WI38 (cell line): ENCODE measurements at regions not wholly inside any gene's neighbourhood (a gene's known extent, or its start where the extent isn't known, plus 50 kb on each side); places are given as distances from the start of the nearest gene placed in this dataset.
"Not testable (repeated sequence)": the region's sequence is repeated elsewhere in the genome, so short reads cannot be mapped to it uniquely, and the experiment has no call there.

Experiments
- H3K4me3 ChIP-seq: 2 replicates; pipeline ENCODE4 v1.5.1; 2011; ENCODE audit warnings: low read depth, mild to moderate bottlenecking, control low read depth, low read length
- TF ChIP-seq, protein P1 (sequence below): IDR thresholded peaks from 2 replicates; pipeline ENCODE4 v1.5.1; 2012; ENCODE audit warnings: low read depth, mild to moderate bottlenecking, control low read depth, low read length

DNA sequence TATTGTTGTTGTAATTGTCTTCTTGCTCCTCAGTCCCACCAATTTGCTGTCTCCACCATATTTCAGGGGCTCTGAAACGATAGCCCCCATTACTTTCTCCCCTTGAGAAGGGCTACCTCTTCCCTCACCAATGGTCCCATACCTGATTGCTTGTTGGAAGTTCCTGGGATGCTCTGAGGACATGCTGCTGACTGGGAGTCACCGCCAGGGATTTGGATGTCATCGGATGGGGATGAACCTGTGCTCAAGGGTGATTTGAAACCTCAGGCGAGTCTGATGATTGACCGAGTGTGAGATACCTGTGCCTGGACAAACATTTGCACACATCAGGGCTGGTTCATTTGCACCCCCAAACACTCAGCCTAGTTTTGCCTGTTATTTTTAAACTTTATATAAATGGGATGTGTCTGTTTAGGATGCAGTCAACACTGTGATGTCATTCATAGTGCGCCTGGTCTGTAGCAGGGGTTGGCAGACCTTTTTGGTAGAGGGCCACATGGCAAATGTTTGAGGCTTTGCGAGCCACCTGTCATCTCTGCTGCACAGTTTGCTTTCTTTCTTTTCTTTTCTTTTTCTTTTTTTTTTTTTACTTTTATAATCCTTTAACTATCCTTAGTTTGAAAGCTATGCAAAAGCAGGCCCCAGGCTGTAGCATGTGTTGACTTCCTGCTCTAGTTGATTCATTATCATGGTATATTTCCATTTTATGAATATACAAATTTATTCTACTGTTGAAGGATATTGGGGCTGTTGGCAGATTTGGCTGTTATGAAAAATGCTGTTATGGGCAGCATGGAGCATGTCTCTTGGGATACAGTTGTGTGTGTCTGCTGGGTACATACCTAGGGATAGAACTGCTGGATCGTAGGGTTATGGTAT lies 118.5 kb upstream of the PHACTR3 start:
- no peak overlapping the region for H3K4me3 ChIP-seq
- TF ChIP-seq, protein P1, sequence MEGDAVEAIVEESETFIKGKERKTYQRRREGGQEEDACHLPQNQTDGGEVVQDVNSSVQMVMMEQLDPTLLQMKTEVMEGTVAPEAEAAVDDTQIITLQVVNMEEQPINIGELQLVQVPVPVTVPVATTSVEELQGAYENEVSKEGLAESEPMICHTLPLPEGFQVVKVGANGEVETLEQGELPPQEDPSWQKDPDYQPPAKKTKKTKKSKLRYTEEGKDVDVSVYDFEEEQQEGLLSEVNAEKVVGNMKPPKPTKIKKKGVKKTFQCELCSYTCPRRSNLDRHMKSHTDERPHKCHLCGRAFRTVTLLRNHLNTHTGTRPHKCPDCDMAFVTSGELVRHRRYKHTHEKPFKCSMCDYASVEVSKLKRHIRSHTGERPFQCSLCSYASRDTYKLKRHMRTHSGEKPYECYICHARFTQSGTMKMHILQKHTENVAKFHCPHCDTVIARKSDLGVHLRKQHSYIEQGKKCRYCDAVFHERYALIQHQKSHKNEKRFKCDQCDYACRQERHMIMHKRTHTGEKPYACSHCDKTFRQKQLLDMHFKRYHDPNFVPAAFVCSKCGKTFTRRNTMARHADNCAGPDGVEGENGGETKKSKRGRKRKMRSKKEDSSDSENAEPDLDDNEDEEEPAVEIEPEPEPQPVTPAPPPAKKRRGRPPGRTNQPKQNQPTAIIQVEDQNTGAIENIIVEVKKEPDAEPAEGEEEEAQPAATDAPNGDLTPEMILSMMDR, result no peak

DNA sequence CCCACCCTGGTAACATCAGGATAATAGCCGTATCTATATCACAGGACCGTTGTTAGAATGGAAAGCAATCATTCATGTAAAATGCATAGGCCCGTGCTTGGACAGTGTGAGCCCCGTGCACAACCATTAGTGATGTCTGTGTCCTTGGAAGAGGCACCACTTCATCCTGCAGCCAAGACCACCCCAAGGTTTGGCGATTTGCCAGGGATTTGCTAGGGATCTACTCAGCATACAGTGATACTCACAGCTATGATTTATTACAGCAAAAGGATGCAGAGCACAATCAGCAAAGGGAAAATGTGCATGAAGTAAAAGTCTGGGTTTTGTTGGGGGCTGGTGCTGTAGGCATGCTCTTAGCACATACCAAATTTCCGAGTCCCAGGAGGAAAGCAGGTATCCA lies 115.9 kb upstream of the PHACTR3 start:
- not testable (repeated sequence) for H3K4me3 ChIP-seq

DNA sequence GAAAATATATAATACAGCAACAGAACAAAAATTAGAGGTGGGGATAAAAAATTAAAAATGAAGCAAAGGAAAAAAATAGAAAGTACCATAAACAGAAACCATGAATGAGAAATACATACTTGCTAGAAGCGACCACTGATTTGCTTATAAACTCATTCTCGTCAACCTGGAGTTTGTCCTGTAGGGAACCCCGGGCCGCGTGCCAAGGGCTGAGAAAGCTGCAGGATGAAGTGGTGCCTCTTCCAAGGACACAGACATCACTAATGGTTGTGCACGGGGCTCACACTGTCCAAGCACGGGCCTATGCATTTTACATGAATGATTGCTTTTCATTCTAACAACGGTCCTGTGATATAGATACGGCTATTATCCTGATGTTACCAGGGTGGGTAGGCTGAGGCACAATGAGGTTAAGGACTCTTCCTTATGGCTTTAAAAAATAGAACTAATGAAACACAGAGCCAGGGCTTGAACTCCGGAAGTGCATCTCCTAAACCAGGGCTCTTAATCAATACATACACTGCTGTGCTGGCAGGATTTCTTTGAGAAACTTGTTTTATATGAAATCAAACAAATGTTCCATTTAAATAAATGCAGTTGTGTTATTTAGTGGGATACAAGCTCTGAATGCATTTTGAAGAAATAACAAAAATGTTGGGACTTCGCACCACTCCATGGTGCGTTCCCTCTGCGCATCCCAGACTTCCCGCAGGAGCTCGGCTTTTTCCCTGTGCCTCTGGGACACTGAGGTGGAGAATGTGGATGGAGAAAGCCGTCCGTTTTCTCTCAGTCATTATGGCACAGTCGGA lies 113.9 kb upstream of the PHACTR3 start:
- not testable (repeated sequence) for H3K4me3 ChIP-seq

DNA sequence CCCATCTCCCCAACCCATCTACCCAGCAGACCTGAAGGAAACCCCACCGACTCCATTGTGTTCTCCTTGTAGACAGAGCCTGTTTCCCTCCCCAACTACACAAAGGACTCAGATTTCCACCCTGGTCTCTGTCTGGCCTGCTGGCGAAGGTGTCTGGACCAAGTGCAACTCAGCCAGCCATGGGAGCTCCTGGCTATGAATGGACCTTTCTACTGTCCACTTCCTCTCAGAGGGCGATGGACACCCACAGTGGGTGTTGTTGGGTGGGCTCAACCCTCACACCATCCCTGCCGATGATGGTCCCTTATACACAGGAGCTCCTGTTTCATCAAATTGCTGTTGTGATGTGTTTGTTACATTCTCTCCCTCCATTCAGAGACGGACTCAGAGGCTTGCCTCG lies 112.5 kb upstream of the PHACTR3 start:
- TF ChIP-seq, protein P1, result no peak
- no peak overlapping the region for H3K4me3 ChIP-seq

DNA sequence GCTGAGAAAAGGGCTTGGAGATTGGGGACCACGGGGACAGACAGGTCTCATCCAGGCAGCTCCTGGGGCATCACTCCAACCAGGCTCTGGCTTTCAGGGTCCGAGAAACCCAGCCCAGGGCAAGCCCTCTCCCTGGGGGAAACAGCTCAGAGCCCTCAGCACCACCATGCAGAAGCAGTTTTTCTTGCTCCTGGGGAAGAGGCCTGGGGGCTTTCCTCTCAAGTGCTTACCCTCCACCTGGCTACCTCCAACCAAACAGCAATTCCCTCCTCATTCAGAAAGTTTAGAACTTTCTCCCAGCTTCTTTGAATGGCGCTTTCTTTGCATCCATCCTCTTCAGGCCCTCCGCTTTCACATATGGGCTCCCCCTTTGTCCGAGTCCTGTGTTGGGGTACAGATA lies 110.4 kb upstream of the PHACTR3 start:
- no peak overlapping the region for H3K4me3 ChIP-seq
- TF ChIP-seq, protein P1, result no peak

DNA sequence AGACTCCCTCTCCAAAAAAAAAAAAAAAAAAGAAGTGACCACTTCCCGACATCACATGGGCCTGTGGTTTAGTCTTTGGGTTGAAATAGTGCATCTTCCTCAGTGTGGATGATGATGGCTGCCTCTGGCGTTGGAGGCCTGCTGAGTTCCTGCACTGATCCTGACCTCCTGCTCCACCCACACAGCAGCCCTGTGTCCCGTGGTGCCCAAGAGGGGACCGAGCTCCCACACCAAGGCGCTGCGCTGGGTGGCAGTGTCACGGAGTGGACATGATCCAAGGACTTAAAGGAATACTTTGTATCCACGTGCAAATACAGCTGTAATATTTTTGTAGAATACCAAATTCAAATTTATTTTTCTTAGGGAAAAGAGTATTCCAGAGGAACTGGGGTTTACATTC lies 109.2 kb upstream of the PHACTR3 start:
- H3K4me3 ChIP-seq, result no peak overlapping the region
- TF ChIP-seq, protein P1, result no peak

DNA sequence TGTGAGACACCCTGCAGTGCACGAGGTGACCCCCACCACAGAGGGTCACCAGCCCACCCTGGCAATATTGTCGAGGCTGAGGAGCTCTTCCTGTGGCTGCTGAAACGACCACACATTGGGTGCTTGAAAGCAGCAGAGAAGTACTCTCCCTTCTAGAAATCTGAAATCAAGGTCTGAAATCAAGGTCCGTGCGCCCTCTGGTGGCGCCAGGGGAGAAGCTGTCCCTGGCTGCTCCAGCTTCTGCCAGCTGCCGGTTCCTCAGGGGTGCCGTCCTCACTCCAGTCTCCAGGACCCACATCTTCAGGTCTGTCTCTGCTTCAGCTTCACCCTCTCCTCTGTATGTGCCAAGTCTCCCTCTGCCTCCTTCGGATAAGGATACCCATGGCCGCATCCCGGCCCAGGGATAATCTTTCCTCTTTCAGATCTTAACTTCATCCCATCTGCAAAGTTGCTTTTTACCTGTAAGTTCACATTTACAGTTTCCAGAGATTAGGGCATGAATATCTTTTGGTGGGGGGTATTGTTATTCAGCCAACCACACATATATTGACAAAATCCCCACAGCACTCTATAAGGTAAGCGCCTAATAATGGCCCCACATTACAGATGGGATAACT lies 108.3 kb upstream of the PHACTR3 start:
- H3K4me3 ChIP-seq, result no peak overlapping the region
- TF ChIP-seq, protein P1, result peak; percentile 82

DNA sequence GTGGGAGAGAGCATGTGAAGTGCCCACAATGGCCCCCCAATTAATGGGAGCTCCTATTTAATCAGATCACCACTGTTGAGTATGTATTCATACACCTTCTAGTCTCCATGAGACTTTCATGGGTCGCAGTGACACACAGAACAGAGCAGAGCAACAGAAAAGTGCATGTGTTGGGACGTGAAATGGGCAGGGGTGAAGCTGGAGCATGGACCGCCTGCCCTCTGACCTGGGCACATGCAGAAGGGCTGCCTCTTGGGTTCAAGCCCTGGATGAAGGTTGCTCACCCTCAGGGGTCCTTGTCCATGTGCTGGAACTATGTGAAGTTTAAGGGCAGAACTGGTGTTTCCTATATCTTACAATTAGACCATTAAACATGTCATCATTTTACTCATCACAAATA lies 106.0 kb upstream of the PHACTR3 start:
- TF ChIP-seq, protein P1, result no peak
- H3K4me3 ChIP-seq, result no peak overlapping the region
